ENCODE measurements at regions not wholly inside any gene's neighbourhood (a gene's known extent, or its start where the extent isn't known, plus 50 kb on each side); places are given as distances from the start of the nearest gene placed in this dataset.
"Not testable (repeated sequence)": the region's sequence is repeated elsewhere in the genome, so short reads cannot be mapped to it uniquely, and the experiment has no call there.

- peak; percentile 3 for DNase-seq
These were observed 91.8 kb upstream of the POU3F4 start for GRCh38 chrX:83416273-83416672.

- no peak for DNase-seq
These were observed 88.9 kb upstream of the POU3F4 start for GRCh38 chrX:83419030-83419792.

- DNase-seq: no peak
These were observed 85.3 kb upstream of the POU3F4 start for GRCh38 chrX:83422836-83423235.

GRCh38 chrX:83442552-83442951, 65.5 kb upstream of the POU3F4 start:
- not testable (repeated sequence) for DNase-seq

- DNase-seq: no peak
These were observed 61.7 kb upstream of the POU3F4 start for GRCh38 chrX:83446355-83446754.
